Breast epithelium (tissue), 3 donors: ENCODE measurements at regions not wholly inside any gene's neighbourhood (a gene's known extent, or its start where the extent isn't known, plus 50 kb on each side); places are given as distances from the start of the nearest gene placed in this dataset.

Source experiments
- CTCF ChIP-seq, 3 donors: fragments of 450-650 bp; IDR thresholded peaks; one replicate each; pipeline ENCODE4 v1.5.1; 2016 to 2017; ENCODE audit warnings: antibody characterized with exemption in 3 of 3, mild to moderate bottlenecking in 3 of 3, moderate library complexity in 3 of 3
- POLR2A ChIP-seq: fragments of 450-650 bp; IDR thresholded peaks from one replicate; pipeline ENCODE4 v1.6.1; 2016; ENCODE audit warnings: antibody characterized with exemption, mild to moderate bottlenecking, moderate library complexity

GRCh38 chr4:103996064-103996463 is 276.3 kb upstream of the TACR3 start:
- TF ChIP-seq CTCF (IDR thresholded peaks at IDR 0.05) (no peak), POLR2A (no peak)
